Activated effector memory CD4-positive, alpha-beta T cell treated with Interleukin-2 at 50 U/mL for 16 hours (primary cell): ENCODE measurements at regions not wholly inside any gene's neighbourhood (a gene's known extent, or its start where the extent isn't known, plus 50 kb on each side); places are given as distances from the start of the nearest gene placed in this dataset.
"Not testable (repeated sequence)": the region's sequence is repeated elsewhere in the genome, so short reads cannot be mapped to it uniquely, and the experiment has no call there.

ENCODE experiments used
- DNase-seq: peaks from one replicate; pipeline ENCODE4 v3.0.0-alpha.2; 2020

DNA sequence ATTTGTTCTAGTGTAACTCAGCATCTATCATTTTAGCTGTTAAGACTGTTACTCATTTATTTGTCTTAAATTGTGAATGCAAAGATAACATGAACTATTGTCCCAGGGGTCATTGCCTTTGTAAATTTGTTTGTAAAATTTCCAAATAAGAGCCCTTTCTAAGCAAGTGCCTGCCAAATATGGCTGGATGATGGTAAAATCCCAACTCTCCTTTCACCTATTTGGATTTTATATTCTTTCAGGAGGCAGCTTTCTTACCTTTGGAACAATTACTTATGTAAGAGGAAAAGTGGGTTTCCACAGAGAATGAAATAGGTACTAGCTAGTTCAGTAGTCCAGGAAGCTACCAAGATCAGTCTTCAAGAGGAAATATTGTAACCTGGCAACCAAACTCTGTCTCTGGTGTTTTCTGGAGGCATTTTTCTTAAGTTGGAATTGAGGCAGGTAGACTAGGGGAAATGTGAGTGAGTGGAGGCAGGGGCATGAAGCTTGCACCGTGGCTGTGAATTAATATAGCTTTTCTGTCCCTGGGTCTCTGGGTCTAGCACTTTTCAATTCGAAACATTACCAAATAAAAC is 88.5 kb upstream of the XIST start:
- no peak for DNase-seq

DNA sequence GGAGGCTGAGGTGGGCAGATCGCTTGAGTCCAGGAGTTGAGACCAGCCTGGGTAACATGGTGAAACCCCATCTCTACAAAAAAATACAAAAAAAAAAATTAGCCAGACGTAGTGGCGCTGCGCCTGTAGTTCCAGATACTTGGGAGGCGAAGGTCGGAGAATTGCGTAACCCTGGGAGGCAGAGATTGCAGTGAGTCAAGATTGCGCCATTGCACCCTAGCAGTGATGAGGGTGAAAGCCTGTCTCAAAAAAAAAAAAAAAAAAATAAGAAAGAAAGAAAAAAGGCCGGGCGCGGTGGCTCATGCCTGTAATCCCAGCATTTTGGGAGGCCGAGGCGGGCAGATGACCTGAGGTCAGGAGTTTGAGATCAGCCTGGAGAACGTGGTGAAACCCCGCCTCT is 85.3 kb upstream of the XIST start:
- DNase-seq, result not testable (repeated sequence)

DNA sequence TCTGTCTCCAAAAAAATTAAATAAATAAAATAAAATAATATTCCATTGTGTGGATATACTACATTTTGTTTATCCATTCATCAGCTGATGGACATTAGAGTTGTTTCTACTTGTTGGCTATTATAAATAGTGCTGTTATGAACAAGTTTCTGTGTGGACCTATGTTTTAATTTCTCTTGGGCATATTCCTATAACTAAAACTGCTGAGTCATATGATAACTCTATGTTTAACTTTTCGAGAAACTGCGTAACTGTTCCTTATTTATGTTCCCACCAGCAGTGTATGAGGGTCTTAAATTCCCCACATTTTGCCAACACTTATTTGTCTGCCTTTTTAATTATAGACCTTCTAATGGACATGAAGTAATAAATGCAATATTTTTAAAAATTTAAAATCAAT is 80.0 kb upstream of the XIST start:
- DNase-seq, result no peak

DNA sequence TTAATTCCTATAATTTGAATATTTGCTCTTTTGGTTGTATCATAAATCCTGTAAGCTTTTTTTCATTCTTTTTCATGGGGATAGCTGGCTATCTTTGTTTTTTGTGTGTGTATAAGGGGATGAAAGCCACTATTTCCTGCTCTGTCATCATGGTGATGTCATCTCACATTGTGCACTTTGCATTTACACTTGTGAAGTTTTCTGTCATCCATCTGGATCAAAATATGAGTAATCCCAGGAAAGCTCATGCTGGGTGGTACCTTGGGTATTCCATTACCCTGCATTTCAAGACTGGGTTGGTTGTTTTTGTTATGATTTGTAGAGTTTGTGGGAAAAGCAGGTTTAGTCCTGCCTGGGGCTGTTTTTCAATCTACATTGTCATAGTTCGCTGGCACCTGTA is 77.8 kb upstream of the XIST start:
- DNase-seq, result no peak

DNA sequence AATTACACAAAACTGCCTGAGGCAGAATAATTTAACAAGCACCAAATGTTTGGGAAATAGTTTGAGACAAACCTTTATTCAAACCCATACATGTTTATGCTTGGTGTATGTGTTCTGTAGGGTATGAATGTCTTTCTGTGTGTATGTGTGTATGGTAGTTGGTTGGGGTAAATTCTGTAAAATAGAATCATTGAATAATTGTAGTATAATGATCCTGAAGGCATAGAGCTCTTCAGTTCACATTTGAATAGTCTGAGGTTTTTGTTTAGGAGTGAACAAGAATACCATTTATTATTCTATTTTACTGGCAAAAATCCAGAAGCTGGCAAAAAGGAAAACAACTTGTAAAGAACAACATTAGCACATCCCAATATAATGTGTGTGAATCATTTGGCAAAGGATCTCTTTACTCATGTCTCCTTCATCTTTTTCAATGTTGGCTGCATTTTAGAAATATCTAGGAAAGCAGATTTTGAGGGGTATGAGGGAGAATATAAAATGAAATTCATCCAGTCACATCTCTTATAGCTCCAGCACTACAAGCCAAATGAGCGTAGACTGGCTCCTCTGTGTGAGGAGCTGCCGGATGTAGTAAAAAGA is 70.4 kb upstream of the XIST start:
- no peak for DNase-seq

DNA sequence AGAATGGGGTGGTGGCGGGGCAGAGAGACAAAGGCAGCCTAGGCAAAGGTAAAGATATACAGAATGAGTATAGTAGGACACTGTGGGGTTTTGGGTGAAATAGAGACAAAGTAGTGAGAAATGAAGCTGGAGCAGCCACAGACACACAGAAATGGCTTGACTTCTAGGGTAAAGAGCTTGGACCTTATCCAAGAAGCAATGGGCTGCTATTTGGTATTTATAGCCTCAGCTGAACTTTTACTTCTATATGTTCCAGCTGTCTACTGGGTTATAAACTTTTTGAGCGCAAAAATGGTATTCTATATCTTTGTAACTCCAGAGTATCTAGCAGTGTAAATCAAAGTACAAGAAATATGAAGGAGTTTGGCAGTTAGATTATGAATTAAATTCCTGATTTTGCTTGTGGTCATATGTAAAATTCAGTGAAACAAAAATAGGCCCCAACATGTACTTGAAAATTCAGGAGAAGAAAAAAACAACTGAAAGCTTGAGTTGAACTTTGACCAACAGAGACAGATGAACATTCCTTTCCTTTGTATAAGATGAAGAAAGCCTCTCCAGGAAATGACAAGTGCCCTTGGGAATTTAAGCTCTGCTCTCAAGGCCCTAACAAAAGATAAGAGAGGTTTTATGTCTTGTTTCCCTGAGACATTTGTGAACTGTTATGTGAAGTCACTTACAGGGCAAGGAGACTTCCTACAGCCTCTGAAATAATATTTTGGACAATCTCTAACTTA is 64.6 kb upstream of the XIST start:
- DNase-seq, result no peak

DNA sequence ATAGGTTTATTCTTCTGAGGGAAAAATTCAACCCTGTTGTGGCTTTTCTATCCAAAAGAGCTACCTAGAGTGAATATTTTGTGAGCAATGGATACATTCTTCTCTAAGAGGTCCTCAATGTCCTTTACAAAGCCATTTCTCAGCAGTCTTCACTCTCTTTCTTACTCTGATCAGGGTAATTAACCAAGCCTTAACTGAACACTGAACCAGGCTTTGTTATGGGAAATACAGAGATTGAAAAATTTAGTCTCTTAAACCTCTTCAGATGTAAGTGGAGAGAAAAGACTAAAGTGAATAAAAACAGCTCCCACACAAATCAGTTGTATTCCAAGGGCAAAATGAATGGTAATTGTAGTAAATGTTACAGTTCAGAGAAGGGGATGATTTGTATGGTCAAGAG is 64.0 kb upstream of the XIST start:
- no peak for DNase-seq

DNA sequence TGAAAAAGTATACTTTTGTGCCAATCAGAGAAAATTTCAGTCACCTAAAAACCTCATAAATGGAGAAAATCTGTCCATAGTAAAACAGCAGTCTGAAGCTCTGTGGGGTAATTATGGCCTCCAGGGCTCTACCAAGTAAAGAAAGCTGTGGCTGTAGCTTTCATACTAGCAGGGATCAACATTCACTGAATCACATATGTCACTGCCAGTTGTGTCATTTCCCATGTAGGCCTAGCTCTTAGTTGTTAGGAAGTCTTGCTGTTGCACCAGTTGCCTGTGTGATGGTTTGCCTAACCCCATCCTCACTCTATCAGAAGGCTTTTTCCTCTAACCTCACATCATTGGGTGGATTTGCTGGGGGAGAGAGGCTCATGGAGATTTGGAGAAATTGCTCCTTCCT is 62.3 kb upstream of the XIST start:
- DNase-seq, result not testable (repeated sequence)

DNA sequence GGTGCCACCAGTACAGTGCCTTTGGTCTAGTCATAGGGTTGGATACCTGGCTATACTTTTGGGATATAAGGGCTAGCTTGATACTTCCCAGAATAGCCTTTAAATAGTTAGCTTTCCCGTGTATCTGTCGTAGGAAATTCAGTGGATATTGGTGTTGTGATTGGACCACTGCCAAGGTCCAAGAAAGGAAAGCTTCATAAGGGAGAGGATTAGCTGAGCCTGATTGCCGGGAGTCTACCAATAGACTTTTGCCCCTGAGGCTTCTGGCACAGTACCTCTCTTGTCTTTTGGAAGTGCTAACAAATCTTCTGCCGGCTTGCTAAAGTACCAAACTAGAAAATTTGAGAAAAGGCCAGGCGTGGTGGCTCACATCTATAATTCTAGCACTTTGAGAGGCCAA is 61.1 kb upstream of the XIST start:
- no peak for DNase-seq

DNA sequence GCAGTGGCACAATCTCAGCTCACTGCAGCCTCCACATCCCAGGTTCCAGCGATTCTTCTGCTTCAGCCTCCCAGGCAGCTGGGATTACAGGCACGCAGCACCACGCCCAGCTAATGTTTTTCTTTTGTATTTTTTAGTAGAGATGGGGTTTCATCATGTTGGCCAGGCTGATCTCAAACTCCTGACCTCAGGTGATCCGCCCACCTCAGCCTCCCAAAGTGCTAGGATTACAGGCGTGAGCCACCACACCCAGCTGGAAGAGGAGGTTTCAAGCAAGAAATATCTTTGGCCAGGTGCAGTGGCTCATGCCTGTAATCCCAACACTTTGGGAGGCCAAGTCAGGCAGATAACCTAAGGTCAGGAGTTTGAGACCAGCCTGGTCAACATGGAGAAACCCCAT is 59.4 kb upstream of the XIST start:
- DNase-seq, result not testable (repeated sequence)

DNA sequence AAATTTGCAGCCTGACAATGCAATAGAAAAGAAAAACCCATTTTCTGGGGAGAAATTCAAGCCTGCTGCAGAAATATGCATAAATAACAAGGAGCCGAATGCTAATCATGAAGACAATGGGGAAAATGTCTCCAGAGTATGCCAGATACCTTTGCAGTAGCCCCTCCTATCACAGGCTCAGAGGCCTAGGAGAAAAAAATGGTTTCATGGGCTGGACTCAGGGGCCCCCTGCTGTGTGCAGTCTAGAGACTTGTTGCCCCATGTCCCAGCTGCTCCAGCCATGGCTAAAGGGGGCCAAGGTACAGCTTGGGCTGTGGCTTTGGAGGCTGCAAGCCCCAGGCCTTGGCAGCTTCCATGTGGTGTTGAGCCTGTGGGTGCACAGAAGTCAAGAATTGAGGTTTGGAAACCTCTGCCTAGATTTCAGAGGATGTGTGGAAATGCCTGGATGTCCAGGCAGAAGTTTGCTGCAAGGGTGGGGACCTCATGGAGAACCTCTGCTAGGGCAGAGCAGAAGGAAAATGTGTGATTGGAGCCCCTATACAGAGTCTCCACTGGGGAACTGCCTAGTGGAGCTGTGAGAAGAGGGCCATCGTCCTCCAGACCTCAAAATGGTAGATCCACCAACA is 53.3 kb upstream of the XIST start:
- not testable (repeated sequence) for DNase-seq

DNA sequence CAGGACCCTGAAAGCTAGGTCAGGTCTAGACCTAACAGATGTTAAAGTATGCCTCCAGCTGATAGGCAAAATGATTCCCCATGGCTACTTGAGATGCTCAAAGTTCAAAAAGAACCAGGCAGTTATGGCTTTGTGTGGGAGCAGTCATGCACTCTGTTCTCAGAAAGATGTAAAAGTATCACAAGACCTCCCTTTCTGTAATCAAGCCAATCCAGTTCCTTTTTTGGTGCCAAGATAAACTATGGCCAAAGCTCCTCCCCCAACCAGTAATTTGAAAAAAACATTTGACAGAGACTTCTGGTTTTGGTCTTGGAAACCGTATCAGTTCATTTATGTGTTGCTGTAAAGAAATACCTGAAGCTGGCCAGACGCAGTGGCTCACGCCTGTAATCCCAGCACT is 51.4 kb upstream of the XIST start:
- DNase-seq, result no peak
